IMR-90 (cell line): ENCODE measurements at regions not wholly inside any gene's neighbourhood (a gene's known extent, or its start where the extent isn't known, plus 50 kb on each side); places are given as distances from the start of the nearest gene placed in this dataset.

Source experiments
- ATAC-seq: fragments of 200-7000 bp; cut with Tn5 transposase; 2 replicates; pipeline ENCODE4 v1.9.1; 2020; ENCODE audit warnings: low read depth, mild to moderate bottlenecking, moderate library complexity
- BruUV-seq: library from RNA; stranded (reverse); fragments of 400-500 nt; replicated peaks from 2 replicates; lab custom pipeline; 2021; lab: Mats Ljungman, UMichigan
- CTCF ChIA-PET: fragments of 300-600 bp; formaldehyde crosslinking; extraction: SDS; loops from one replicate; lab custom pipeline; 2021; ENCODE audit warnings: antibody characterized with exemption; lab: Yijun Ruan, JAX
- POLR2A ChIA-PET: fragments of 300-600 bp; sonication (Branson Sonifier 250); formaldehyde crosslinking; loops from one replicate; lab custom pipeline; 2022; ENCODE audit warnings: antibody characterized with exemption; ENCODE audit not compliant: unreplicated experiment; lab: Charles Lee
- DNase-seq: peaks from one replicate; pipeline ENCODE4 v3.0.0; 2013
- H2AFZ ChIP-seq: replicated peaks from 2 replicates; pipeline ENCODE3; 2013; ENCODE audit warnings: low read length, mild to moderate bottlenecking; ENCODE audit not compliant: poor library complexity
- H2AK5ac ChIP-seq: 2 replicates; pipeline ENCODE4 v1.6.1; 2013; ENCODE audit warnings: low read depth, low read length, inconsistent platforms
- H2AK9ac ChIP-seq: replicated peaks from 2 replicates; pipeline ENCODE3; 2013; ENCODE audit warnings: mild to moderate bottlenecking, low read depth, low read length, moderate library complexity; ENCODE audit not compliant: poor library complexity
- H2BK120ac ChIP-seq: 2 replicates; pipeline ENCODE4 v1.6.1; 2013; ENCODE audit warnings: low read depth, low read length, inconsistent platforms
- H2BK15ac ChIP-seq: 3 replicates; pipeline ENCODE4 v1.6.1; 2013; ENCODE audit warnings: low read depth, low read length, inconsistent platforms
- H2BK20ac ChIP-seq: 2 replicates; pipeline ENCODE4 v1.6.1; 2013; ENCODE audit warnings: low read depth, mild to moderate bottlenecking, inconsistent platforms, low read length, moderate library complexity
- H2BK5ac ChIP-seq: 2 replicates; pipeline ENCODE4 v1.6.1; 2013; ENCODE audit warnings: mild to moderate bottlenecking, low read depth, low read length, inconsistent platforms; ENCODE audit not compliant: poor library complexity, severe bottlenecking
- H3K14ac ChIP-seq: replicated peaks from 2 replicates; pipeline ENCODE4 v1.6.1; 2013; ENCODE audit warnings: low read depth, low read length, inconsistent platforms
- H3K18ac ChIP-seq: 2 replicates; pipeline ENCODE4 v1.6.1; 2013; ENCODE audit warnings: low read depth, low read length, control low read depth
- H3K23ac ChIP-seq: 2 replicates; pipeline ENCODE4 v1.6.1; 2013; ENCODE audit warnings: low read depth, low read length, inconsistent platforms
- H3K27ac ChIP-seq: 2 replicates; pipeline ENCODE4 v1.5.1; 2013; ENCODE audit warnings: mild to moderate bottlenecking, control low read depth, low read length; ENCODE audit not compliant: insufficient read depth
- H3K27me3 ChIP-seq: 2 replicates; pipeline ENCODE4 v1.6.1; 2013; ENCODE audit warnings: low read length; ENCODE audit not compliant: control insufficient read depth, insufficient read depth
- H3K36me3 ChIP-seq: 2 replicates; pipeline ENCODE4 v1.6.1; 2013; ENCODE audit warnings: low read length, mixed read lengths; ENCODE audit not compliant: control insufficient read depth, insufficient read depth
- H3K4ac ChIP-seq: 2 replicates; pipeline ENCODE4 v1.6.1; 2013; ENCODE audit warnings: low read depth, low read length, inconsistent platforms
- H3K4me1 ChIP-seq: 2 replicates; pipeline ENCODE4 v1.6.1; 2013; ENCODE audit warnings: low read length, mixed read lengths; ENCODE audit not compliant: control insufficient read depth, insufficient read depth
- H3K4me2 ChIP-seq: 2 replicates; pipeline ENCODE4 v1.6.1; 2013; ENCODE audit warnings: low read depth, mild to moderate bottlenecking, control low read depth, low read length, moderate library complexity
- H3K4me3 ChIP-seq: 2 replicates; pipeline ENCODE4 v1.5.1; 2013; ENCODE audit warnings: low read depth, mild to moderate bottlenecking, control low read depth, low read length, moderate library complexity; ENCODE audit not compliant: insufficient read depth
- H3K56ac ChIP-seq: 2 replicates; pipeline ENCODE4 v1.6.1; 2013; ENCODE audit warnings: low read length, inconsistent platforms; ENCODE audit not compliant: insufficient read depth; ENCODE audit errors: extremely low read depth
- H3K79me1 ChIP-seq, 2 experiments: 2 replicates each; pipeline ENCODE4 v1.6.1; 2013; ENCODE audit warnings: low read length in 2 of 2, inconsistent platforms in 1 of 2, low read depth in 1 of 2
- H3K9ac ChIP-seq: 2 replicates; pipeline ENCODE4 v1.6.1; 2013; ENCODE audit warnings: low read depth, low read length, control low read depth
- H3K9me1 ChIP-seq: 2 replicates; pipeline ENCODE4 v1.6.1; 2013; ENCODE audit warnings: low read length, inconsistent platforms; ENCODE audit not compliant: insufficient read depth
- H3K9me3 ChIP-seq: 2 replicates; pipeline ENCODE4 v1.6.1; 2013; ENCODE audit warnings: low read length; ENCODE audit not compliant: control insufficient read depth, insufficient read depth
- H4K20me1 ChIP-seq: 2 replicates; pipeline ENCODE4 v1.6.1; 2013; ENCODE audit warnings: low read length, inconsistent platforms; ENCODE audit not compliant: insufficient read depth
- H4K5ac ChIP-seq: 2 replicates; pipeline ENCODE4 v1.6.1; 2013; ENCODE audit warnings: mild to moderate bottlenecking, low read depth, low read length, control low read depth
- H4K8ac ChIP-seq, 2 experiments: 2 replicates each; pipeline ENCODE4 v1.6.1; 2013; ENCODE audit warnings: low read depth in 2 of 2, low read length in 2 of 2, control low read depth in 1 of 2, inconsistent platforms in 1 of 2
- H4K91ac ChIP-seq: 2 replicates; pipeline ENCODE4 v1.6.1; 2013; ENCODE audit warnings: low read depth, low read length, inconsistent platforms; ENCODE audit not compliant: insufficient read depth
- FOS ChIP-seq: fragments of 150-350 bp; IDR thresholded peaks from 2 replicates; pipeline ENCODE4 v1.6.1; 2016; ENCODE audit warnings: low read depth, low read length
- WGBS, 2 experiments: methylation state at CpG; one replicate each; pipeline versions ENCODE4 v1.1.5 to v1.1.7; 2013; ENCODE audit warnings: missing lambda C conversion rate in 2 of 2; ENCODE audit not compliant: insufficient read length in 1 of 2; ENCODE audit errors: extremely low coverage in 2 of 2; 5-methylcytosine and 5-hydroxymethylcytosine counted together
- dilution Hi-C: fragments of 300-500 bp; cut with HindIII; formaldehyde crosslinking; loops from one replicate; pipeline ENCODE4 v1.14.3; 2018; ENCODE audit warnings: low sequenced_read_pairs; ENCODE audit not compliant: unreplicated experiment
- in situ Hi-C: fragments of 300-500 bp; cut with MboI; formaldehyde crosslinking; loops from 3 replicates; pipeline ENCODE4 v1.14.3; 2019; ENCODE audit warnings: low sequenced_read_pairs, inconsistent platforms, mixed read lengths
- intact Hi-C: fragments of 100-400 bp; cut with micrococcal nuclease; formaldehyde crosslinking; loops from 2 replicates; pipeline ENCODE4 v1.10.0; 2022

DNA sequence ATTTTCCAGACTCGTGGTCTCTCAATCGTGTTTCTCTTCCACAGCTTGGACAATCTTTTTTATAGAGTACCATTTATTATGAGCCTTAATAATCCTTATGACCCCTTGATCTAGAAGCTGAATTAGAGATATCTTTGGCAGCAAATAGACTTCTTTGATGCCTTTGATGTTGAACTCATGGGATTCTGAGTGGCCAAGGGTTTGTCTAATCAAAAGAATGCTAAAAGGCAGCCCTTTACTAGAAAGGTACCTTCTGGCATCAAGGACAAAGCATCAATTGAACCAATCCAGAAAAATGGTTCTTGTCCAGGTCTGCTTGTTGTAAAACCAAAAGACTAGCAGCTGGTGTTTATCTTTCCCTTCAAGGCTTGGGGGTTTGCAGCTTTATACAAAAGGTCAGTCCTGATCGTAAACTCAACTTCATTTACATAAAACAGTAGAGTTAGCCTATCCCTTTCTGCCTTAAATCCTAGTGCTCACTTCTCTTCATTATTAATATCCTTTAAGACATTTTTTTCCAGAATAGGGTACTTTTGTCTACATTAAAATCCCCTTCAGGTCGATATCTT lies 411.3 kb downstream of the FAT4 start:
- Histone ChIP-seq H3K4ac (no peak overlapping the region), H3K4me2 (no peak overlapping the region), H4K20me1 (no peaks in the 10 kb centered on the region), H2AK5ac (no peak overlapping the region), H3K23ac (no peak overlapping the region), H4K91ac (no peak overlapping the region), H4K8ac (no peak overlapping the region), H3K56ac (no peak overlapping the region), H2BK15ac (no peak overlapping the region), H4K5ac (no peak overlapping the region), H3K9ac (no peak overlapping the region), H3K9me1 (peaks cover 7% of the 10 kb centered on the region), H3K4me1 (peaks cover 11% of the 10 kb centered on the region), H2BK120ac (0 out of 2 replicates have a peak overlapping the region, but pooled peaks have one; percentile 12), H3K27me3 (no peaks in the 10 kb centered on the region), H2BK20ac (no peak overlapping the region), H3K18ac (no peak overlapping the region), H2BK5ac (no peak overlapping the region), H3K14ac (no peak overlapping the region), H3K27ac (no peak overlapping the region), H2AK9ac (no peak overlapping the region), H3K9me3 (no peaks in the 10 kb centered on the region), H3K4me3 (no peak overlapping the region), H3K36me3 (no peaks in the 10 kb centered on the region), H2AFZ (no peak overlapping the region), H3K79me1 (no peaks in the 10 kb centered on the region)
- intact Hi-C loops, result no loop called here
- no peak for TF ChIP-seq FOS
- POLR2A ChIA-PET, result no interaction called here
- no TSS peak for BruUV-seq
- CTCF ChIA-PET, result interaction anchor here (0.9 kb wide), 1 partner anchor 8 kb away, joined by 4 read pairs; no protein-coding TSS in a partner anchor
- ATAC-seq (no peak), DNase-seq (no peak)
- 100% methylated on average over 1 of the region's 4 CpGs; no CpG with 5 or more reads in 1 of the 2 experiments for WGBS, 2 experiments
- dilution Hi-C loops, result no loop called here
- in situ Hi-C loops, result no loop called here
